Stimulated activated naive CD8-positive, alpha-beta T cell treated with anti-CD3 and anti-CD28 coated beads, Interleukin-15, amount 100 ng/mL, for 72 hours (primary cell): ENCODE measurements at regions not wholly inside any gene's neighbourhood (a gene's known extent, or its start where the extent isn't known, plus 50 kb on each side); places are given as distances from the start of the nearest gene placed in this dataset.
A peak's percentile ranks its signal among the peaks of the same experiment; 100 is the strongest.
"Not testable (repeated sequence)": the region's sequence is repeated elsewhere in the genome, so short reads cannot be mapped to it uniquely, and the experiment has no call there.

Experiments used
- ATAC-seq: fragments of 150-1000 bp; cut with Tn5 transposase; 2 replicates; pipeline ENCODE4 v1.10.0; 2021; ENCODE audit warnings: mild to moderate bottlenecking, moderate library complexity
- DNase-seq, 2 donors: peaks; one replicate each; pipeline ENCODE4 v3.0.0; 2021 to 2022
- H3K27ac Mint-ChIP-seq, 2 donors: one replicate each; pipeline ENCODE4 v1.8.0; 2022; ENCODE audit warnings: mild to moderate bottlenecking in 2 of 2, mixed read lengths in 2 of 2, moderate library complexity in 2 of 2
- H3K27me3 Mint-ChIP-seq: one replicate; pipeline ENCODE4 v1.8.0; 2022; ENCODE audit warnings: mixed read lengths
- H3K4me1 Mint-ChIP-seq: one replicate; pipeline ENCODE4 v1.8.0; 2022; ENCODE audit warnings: mild to moderate bottlenecking, mixed read lengths
- H3K4me3 Mint-ChIP-seq, 2 donors: one replicate each; pipeline ENCODE4 v1.8.0; 2022; ENCODE audit warnings: mild to moderate bottlenecking in 2 of 2, mixed read lengths in 2 of 2, moderate library complexity in 1 of 2
- H3K9me3 Mint-ChIP-seq, 2 donors: one replicate each; pipeline ENCODE4 v1.8.0; 2022; ENCODE audit warnings: mixed read lengths in 2 of 2

DNA sequence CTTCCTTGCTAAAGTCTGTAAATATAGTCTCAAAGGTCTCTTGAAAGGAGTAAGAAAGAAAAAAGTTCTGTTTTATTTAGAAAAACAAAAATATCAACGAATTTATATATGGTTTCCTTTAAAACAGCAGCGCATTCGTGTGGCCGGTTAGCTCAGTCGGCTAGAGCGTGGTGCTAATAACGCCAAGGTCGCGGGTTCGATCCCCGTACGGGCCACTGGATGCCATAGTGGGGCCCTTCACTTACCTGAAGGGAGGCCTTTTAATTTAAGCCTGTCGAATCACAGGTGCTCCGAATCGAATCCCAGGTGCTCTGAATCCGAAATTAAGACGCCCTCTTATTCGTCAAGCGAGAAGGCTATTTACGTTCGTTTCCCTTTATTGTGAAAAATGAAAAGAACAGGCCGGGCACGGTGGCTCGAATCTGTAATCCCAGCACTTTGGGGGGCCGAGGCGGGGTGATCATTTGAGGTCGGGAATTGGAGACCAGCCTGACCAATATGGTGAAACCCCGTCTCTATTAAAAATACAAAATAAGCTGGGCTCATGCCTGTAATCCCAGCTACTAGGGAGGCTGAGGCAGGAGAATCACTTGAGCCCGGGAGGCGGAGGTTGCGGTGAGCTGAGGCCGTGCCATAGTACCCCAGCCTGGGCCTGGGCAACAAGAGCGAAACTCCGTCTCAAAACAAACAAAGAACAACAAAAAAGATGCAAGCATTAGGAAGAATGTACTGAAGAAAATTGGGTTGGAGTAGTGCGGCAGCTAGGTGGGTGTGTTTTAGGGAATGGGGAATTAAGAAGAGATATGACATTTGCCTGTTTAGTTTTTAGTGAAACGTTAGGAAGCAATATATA, 195.8 kb upstream of the ZNF184 start:
- H3K9me3 Mint-ChIP-seq: peaks cover 5 to 7% of the 10 kb centered on the region in 2 donors
- DNase-seq: peak; percentile 62 to 81
- peak overlapping the region; percentile 20 to 97 for H3K27ac Mint-ChIP-seq
- peak; percentile 56 for ATAC-seq
- H3K4me3 Mint-ChIP-seq: peak overlapping the region; percentile 72 to 79
- peaks cover 86% of the 10 kb centered on the region for H3K27me3 Mint-ChIP-seq
- peaks cover 53% of the 10 kb centered on the region for H3K4me1 Mint-ChIP-seq

DNA sequence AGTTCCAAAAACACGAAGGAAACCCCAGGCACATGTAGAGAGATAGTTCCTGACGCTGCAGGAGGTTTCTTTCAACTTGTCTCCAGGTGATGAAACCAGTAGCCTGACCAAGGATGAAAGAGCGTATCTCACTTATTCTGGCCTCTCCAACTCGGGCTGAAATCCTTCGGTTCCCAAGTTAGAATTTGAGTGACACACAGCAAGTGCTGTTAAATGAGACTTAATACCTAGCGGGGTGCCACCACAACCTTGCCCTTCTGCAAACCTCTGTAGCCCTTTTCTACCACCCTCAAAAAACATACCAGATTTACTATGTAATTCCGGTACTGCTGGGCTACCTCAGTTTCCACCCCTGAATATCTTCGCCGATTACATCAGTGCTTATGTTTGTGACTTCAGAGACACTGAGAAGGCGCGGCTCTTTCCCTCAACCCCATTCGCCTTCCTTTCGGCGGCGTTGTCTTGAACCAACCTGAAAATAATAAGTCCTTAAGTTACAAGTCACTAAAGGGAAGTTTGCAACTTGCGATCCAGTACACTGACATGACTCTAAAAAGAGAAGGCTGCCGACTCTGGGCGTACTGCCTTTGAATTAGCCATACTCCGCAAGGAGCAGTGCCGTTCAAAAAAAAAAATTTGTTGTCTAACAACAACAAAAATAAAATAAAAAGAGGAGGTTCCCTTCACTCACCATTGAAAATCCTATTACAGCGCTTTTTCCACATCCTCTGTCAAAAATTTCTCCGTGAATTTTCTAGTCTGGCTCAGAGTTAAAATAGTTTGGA, 194.9 kb upstream of the ZNF184 start:
- DNase-seq (no peak), ATAC-seq (no peak)
- Mint-ChIP-seq H3K9me3 (no peaks in the 10 kb centered on the region), H3K27ac (peak overlapping the region in 1 of 2 donors; percentile 97), H3K27me3 (peaks cover 85% of the 10 kb centered on the region), H3K4me3 (peak overlapping the region; percentile 72 to 79), H3K4me1 (peaks cover 46% of the 10 kb centered on the region)

GRCh38 chr6:27667016-27667656, 194.2 kb upstream of the ZNF184 start:
- peaks cover 85% of the 10 kb centered on the region for H3K27me3 Mint-ChIP-seq
- no peak overlapping the region for H3K27ac Mint-ChIP-seq
- peaks cover 39% of the 10 kb centered on the region for H3K4me1 Mint-ChIP-seq
- DNase-seq (no peak), ATAC-seq (no peak)
- H3K9me3 Mint-ChIP-seq: no peaks in the 10 kb centered on the region
- H3K4me3 Mint-ChIP-seq: peak overlapping the region; percentile 72 to 79

- Mint-ChIP-seq H3K9me3 (no peaks in the 10 kb centered on the region), H3K4me3 (no peak overlapping the region), H3K27ac (no peak overlapping the region), H3K27me3 (peaks cover 71% of the 10 kb centered on the region), H3K4me1 (peaks cover 4% of the 10 kb centered on the region)
- DNase-seq (no peak), ATAC-seq (no peak)
Observed at GRCh38 chr6:27662769-27663168, 189.9 kb upstream of the ZNF184 start.

DNA sequence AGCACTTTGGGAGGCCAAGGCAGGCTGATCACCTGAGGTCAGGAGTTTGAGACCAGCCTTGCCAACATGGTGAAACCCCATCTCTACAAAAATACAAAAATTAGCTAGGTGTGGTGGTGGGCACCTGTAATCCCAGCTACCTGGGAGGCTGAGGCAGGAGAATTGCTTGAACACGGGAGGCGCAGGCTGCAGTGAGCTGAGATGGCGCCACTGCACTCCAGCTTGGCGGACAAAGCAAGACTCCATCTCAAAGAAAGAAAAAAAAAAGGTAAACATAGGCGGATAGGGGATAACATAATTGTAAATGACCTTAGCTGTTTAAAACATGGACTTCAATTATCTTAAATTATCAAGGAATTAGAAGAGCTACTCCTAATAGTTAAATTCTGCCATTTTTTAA, 189.3 kb upstream of the ZNF184 start:
- H3K4me3 Mint-ChIP-seq, H3K9me3 Mint-ChIP-seq, DNase-seq, ATAC-seq, H3K27ac Mint-ChIP-seq, H3K4me1 Mint-ChIP-seq: not testable (repeated sequence)
- H3K27me3 Mint-ChIP-seq: peaks cover 66% of the 10 kb centered on the region

- not testable (repeated sequence) for H3K27ac Mint-ChIP-seq, ATAC-seq, H3K9me3 Mint-ChIP-seq, H3K4me3 Mint-ChIP-seq, DNase-seq, H3K4me1 Mint-ChIP-seq
- peaks cover 82% of the 10 kb centered on the region for H3K27me3 Mint-ChIP-seq
Observed at GRCh38 chr6:27653143-27653825, 180.4 kb upstream of the ZNF184 start.

DNA sequence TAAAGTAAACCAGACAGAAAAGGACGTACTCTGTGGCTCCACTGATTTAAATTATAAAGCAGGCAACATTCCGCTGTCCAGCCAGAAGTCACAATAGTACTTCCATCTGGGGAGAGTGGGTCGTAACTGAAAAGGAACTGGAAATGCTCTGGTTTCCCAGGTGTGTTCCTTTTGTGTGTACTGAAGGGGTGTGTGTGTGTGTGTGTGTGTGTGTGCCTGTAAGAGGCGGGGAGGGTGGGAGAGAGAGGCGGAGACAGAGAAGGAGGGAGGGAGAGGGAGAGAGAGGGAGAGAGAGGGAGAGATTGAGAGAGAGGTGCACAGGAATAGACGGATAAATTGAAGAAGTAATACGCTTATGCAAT, 178.4 kb upstream of the ZNF184 start:
- Mint-ChIP-seq H3K27ac (no peak overlapping the region), H3K27me3 (peaks cover 86% of the 10 kb centered on the region), H3K4me3 (no peak overlapping the region), H3K9me3 (no peaks in the 10 kb centered on the region), H3K4me1 (peaks cover 6% of the 10 kb centered on the region)
- no peak for ATAC-seq
- DNase-seq: no peak

DNA sequence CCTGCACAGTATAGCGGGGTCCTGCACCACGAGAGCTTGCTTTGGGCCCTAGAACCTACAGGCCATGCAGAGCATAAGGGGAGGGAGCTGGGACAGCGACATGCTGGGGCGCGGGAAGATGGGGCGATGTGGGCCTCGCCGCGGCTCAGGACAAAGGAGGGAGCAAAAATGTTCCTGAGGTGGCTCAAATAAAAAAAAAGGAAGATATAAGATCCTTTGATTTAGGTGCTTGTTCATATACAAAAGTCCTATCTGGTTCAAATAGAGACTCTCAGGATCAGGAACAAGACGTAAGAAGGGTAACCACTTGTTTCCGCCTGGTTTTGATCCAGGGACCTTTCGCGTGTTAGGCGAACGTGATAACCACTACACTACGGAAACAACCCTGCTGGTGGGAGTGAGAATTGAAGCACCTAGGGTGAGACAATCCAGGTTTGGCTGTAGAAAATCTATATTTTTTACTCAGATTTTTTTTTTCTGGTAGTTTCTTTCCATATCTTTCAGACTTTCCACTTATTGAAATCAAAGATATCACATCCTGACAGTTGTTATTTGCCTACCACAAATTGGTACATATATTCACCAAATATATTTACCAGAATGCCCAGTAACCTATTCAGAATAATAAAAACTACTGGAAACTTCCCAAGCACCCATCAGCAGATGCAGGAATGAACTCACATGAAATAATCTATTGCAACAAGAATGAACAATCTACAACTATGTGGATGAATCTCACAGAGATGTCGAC, 177.9 kb upstream of the ZNF184 start:
- peaks cover 87% of the 10 kb centered on the region for H3K27me3 Mint-ChIP-seq
- DNase-seq: peak; percentile 35 to 58
- peak overlapping the region in 1 of 2 donors; percentile 19 for H3K4me3 Mint-ChIP-seq
- H3K9me3 Mint-ChIP-seq: no peaks in the 10 kb centered on the region
- peak; percentile 62 for ATAC-seq
- H3K4me1 Mint-ChIP-seq: peaks cover 6% of the 10 kb centered on the region
- H3K27ac Mint-ChIP-seq: peak overlapping the region in 1 of 2 donors; percentile 87

DNA sequence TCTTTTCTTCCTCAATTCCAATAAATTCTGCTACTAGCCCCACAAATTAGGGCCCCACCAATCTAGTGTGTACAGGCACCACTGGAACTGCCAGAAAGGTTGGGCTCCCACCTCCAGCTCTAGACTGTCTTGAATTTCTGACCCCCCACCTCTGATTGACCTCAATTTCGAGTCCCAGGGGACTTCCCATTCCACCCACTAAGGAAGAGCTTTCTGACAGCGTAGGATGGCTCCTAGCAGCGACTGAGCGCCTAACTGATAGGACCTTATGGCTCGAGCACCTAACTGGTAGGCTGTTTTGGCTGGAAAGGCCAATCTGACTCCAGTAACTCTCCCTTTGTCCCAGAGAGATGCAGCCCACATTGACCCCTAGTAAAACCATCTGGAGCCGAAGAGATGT, 171.6 kb upstream of the ZNF184 start:
- ATAC-seq: no peak
- H3K27me3 Mint-ChIP-seq: peaks cover 72% of the 10 kb centered on the region
- DNase-seq: no peak
- H3K4me3 Mint-ChIP-seq: no peak overlapping the region
- H3K9me3 Mint-ChIP-seq: no peaks in the 10 kb centered on the region
- peak overlapping the region in 1 of 2 donors; percentile 23 for H3K27ac Mint-ChIP-seq
- H3K4me1 Mint-ChIP-seq: no peaks in the 10 kb centered on the region

GRCh38 chr6:27642744-27643456, 170.0 kb upstream of the ZNF184 start:
- no peak for DNase-seq
- H3K27me3 Mint-ChIP-seq: peaks cover 66% of the 10 kb centered on the region
- H3K27ac Mint-ChIP-seq: no peak overlapping the region
- no peak for ATAC-seq
- no peaks in the 10 kb centered on the region for H3K9me3 Mint-ChIP-seq
- no peaks in the 10 kb centered on the region for H3K4me1 Mint-ChIP-seq
- no peak overlapping the region for H3K4me3 Mint-ChIP-seq

GRCh38 chr6:27635886-27636285, 163.0 kb upstream of the ZNF184 start:
- peaks cover 84% of the 10 kb centered on the region for H3K27me3 Mint-ChIP-seq
- H3K9me3 Mint-ChIP-seq, H3K27ac Mint-ChIP-seq, ATAC-seq, H3K4me1 Mint-ChIP-seq, H3K4me3 Mint-ChIP-seq, DNase-seq: not testable (repeated sequence)

GRCh38 chr6:27633221-27633688, 160.3 kb upstream of the ZNF184 start:
- H3K4me3 Mint-ChIP-seq, H3K9me3 Mint-ChIP-seq, DNase-seq, H3K27ac Mint-ChIP-seq, ATAC-seq: not testable (repeated sequence)
- H3K4me1 Mint-ChIP-seq: peaks cover 17% of the 10 kb centered on the region
- peaks cover 93% of the 10 kb centered on the region for H3K27me3 Mint-ChIP-seq

DNA sequence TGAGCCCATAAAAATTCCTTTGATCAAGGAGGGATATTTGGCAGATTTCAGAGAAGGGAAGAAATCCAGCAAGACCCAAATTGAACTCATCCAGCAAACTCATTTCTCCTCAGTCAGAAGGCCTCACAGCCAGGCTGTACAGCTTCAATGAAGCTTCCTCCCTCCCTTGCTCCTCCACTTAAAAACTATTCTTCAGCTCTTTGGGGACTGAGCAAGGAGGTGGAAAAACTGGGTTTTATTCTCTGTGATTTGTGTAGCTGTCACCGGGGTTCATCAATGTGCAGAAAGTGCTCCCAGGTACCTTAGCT, 158.7 kb upstream of the ZNF184 start:
- Mint-ChIP-seq H3K4me3 (peak overlapping the region in 1 of 2 donors; percentile 83), H3K27me3 (peaks cover 85% of the 10 kb centered on the region), H3K4me1 (peaks cover 17% of the 10 kb centered on the region), H3K9me3 (peaks cover 0 to 8% of the 10 kb centered on the region in 2 donors), H3K27ac (peak overlapping the region in 1 of 2 donors; percentile 98)
- DNase-seq: no peak
- ATAC-seq: peak; percentile 18
